ACC112 (cell line): ENCODE measurements at regions not wholly inside any gene's neighbourhood (a gene's known extent, or its start where the extent isn't known, plus 50 kb on each side); places are given as distances from the start of the nearest gene placed in this dataset.

Experiments
- H2AFZ ChIP-seq: fragments of 200-600 bp; sonication (generic); one replicate; pipeline ENCODE4 v1.6.0; 2017; ENCODE audit warnings: antibody characterized with exemption, low read length; ENCODE audit not compliant: unreplicated experiment
- H3K27ac ChIP-seq: fragments of 200-600 bp; sonication (generic); 2 replicates; pipeline ENCODE4 v1.5.1; 2014; ENCODE audit warnings: low read depth, mild to moderate bottlenecking, antibody characterized with exemption, low read length, moderate library complexity
- H3K27me3 ChIP-seq: fragments of 200-600 bp; sonication (generic); 2 replicates; pipeline ENCODE4 v1.6.1; 2014; ENCODE audit warnings: mild to moderate bottlenecking, antibody characterized with exemption, low read length, moderate library complexity, mixed read lengths; ENCODE audit not compliant: insufficient read depth
- H3K36me3 ChIP-seq: fragments of 200-600 bp; sonication (generic); 2 replicates; pipeline ENCODE4 v1.6.1; 2016; ENCODE audit warnings: mild to moderate bottlenecking, antibody characterized with exemption, low read length, moderate library complexity, mixed read lengths; ENCODE audit not compliant: insufficient read depth
- H3K4me1 ChIP-seq: fragments of 200-600 bp; sonication (generic); one replicate; pipeline ENCODE4 v1.6.1; 2016; ENCODE audit warnings: low read length, mixed read lengths; ENCODE audit not compliant: insufficient read depth, unreplicated experiment, control insufficient read depth
- H3K4me3 ChIP-seq: fragments of 200-600 bp; sonication (generic); 2 replicates; pipeline ENCODE4 v1.5.1; 2014; ENCODE audit warnings: mild to moderate bottlenecking, low read depth, low read length
- H3K79me2 ChIP-seq: fragments of 200-600 bp; sonication (generic); one replicate; pipeline ENCODE4 v1.6.0; 2016; ENCODE audit warnings: low read length; ENCODE audit not compliant: control insufficient read depth, unreplicated experiment, insufficient read depth

GRCh38 chr1:47575855-47576757 is 138.3 kb downstream of the FOXD2 start:
- Histone ChIP-seq H3K79me2 (no peaks in the 10 kb centered on the region), H3K4me3 (no peak overlapping the region), H3K4me1 (no peaks in the 10 kb centered on the region), H3K27me3 (peaks cover 34% of the 10 kb centered on the region), H2AFZ (no peak overlapping the region), H3K36me3 (no peaks in the 10 kb centered on the region), H3K27ac (no peak overlapping the region)

DNA sequence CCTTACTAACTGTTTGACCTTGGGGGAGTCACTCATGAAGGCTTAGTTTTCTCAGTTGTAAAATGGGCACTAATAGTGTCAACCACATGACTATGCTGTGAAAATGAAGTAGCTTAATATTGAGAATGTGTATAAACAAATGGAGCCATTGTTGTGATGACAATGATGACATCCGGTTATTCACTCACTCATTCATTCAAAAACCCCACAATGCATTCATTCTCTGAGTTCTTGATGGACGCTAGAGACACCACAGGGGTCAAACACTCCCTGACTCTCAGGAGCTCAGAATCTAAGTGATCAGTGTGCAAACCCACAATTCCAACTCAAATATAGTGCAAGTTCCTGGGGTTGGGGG is 138.9 kb downstream of the FOXD2 start:
- Histone ChIP-seq H3K79me2 (no peaks in the 10 kb centered on the region), H3K36me3 (no peaks in the 10 kb centered on the region), H3K4me3 (no peak overlapping the region), H3K4me1 (no peaks in the 10 kb centered on the region), H2AFZ (no peak overlapping the region), H3K27me3 (peaks cover 40% of the 10 kb centered on the region), H3K27ac (no peak overlapping the region)

- Histone ChIP-seq H3K27me3 (peaks cover 46% of the 10 kb centered on the region), H2AFZ (no peak overlapping the region), H3K79me2 (no peaks in the 10 kb centered on the region), H3K4me1 (no peaks in the 10 kb centered on the region), H3K36me3 (no peaks in the 10 kb centered on the region), H3K27ac (no peak overlapping the region), H3K4me3 (no peak overlapping the region)
Observed at GRCh38 chr1:47577303-47578025, 139.6 kb downstream of the FOXD2 start.

- Histone ChIP-seq H3K27ac (no peak overlapping the region), H2AFZ (no peak overlapping the region), H3K4me3 (no peak overlapping the region), H3K4me1 (no peaks in the 10 kb centered on the region), H3K27me3 (peaks cover 46% of the 10 kb centered on the region), H3K79me2 (no peaks in the 10 kb centered on the region), H3K36me3 (no peaks in the 10 kb centered on the region)
Observed at GRCh38 chr1:47578026-47578720, 140.3 kb downstream of the FOXD2 start.

DNA sequence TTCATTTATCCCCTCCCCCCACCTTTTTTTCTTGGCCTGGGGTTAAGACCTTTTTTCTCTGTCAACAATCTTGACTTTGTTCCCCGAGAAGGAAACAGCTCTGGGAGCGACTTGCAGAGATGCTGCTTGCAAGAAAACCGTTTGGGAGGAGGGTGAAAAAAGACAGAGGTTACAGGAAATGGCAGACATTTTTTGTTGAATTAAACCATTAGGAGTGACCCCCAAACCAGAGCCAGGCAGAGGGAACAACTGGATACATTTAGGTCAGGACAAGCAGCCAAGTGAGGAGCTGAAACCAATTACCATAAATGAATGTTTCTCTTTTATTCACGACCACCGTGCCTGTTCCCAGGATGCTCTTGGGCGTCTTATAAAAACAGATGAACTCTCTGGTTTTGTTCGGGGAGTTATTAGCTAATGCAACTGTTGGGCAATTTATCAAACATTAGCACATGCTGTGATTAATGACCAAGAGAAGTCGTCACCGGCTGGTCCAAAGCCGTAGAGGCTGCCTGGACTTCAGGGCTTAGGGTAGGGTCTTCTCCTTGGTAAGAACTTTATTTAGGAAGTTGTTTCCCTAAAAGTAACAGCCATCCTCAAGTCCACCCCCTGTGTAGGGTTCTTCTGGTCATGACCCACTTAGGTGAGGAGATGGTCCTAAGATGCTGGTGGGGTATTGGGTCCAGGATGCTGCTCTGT is 141.0 kb downstream of the FOXD2 start:
- H3K4me3 ChIP-seq, result no peak overlapping the region
- H3K27me3 ChIP-seq, result peaks cover 43% of the 10 kb centered on the region
- H2AFZ ChIP-seq, result no peak overlapping the region
- H3K79me2 ChIP-seq, result no peaks in the 10 kb centered on the region
- H3K4me1 ChIP-seq, result no peaks in the 10 kb centered on the region
- H3K27ac ChIP-seq, result no peak overlapping the region
- H3K36me3 ChIP-seq, result no peaks in the 10 kb centered on the region

- Histone ChIP-seq H3K4me1 (no peaks in the 10 kb centered on the region), H3K27me3 (peaks cover 42% of the 10 kb centered on the region)
Observed at GRCh38 chr1:47579809-47580208, 142.0 kb downstream of the FOXD2 start.

GRCh38 chr1:47580451-47580995 is 142.7 kb downstream of the FOXD2 start:
- H3K4me3 ChIP-seq, result no peak overlapping the region
- no peaks in the 10 kb centered on the region for H3K36me3 ChIP-seq
- no peak overlapping the region for H3K27ac ChIP-seq
- peaks cover 50% of the 10 kb centered on the region for H3K27me3 ChIP-seq
- no peak overlapping the region for H2AFZ ChIP-seq
- H3K79me2 ChIP-seq, result no peaks in the 10 kb centered on the region
- no peaks in the 10 kb centered on the region for H3K4me1 ChIP-seq

More at GRCh38 chr1:47579809-47580208, 142.0 kb downstream of the FOXD2 start:
- no peak overlapping the region for H3K27ac ChIP-seq
- H2AFZ ChIP-seq, result no peak overlapping the region
- H3K36me3 ChIP-seq, result no peaks in the 10 kb centered on the region
- H3K4me3 ChIP-seq, result no peak overlapping the region
- no peaks in the 10 kb centered on the region for H3K79me2 ChIP-seq

- Histone ChIP-seq H3K4me3 (no peak overlapping the region), H2AFZ (no peak overlapping the region), H3K27me3 (peaks cover 49% of the 10 kb centered on the region), H3K79me2 (no peaks in the 10 kb centered on the region), H3K4me1 (no peaks in the 10 kb centered on the region), H3K27ac (no peak overlapping the region), H3K36me3 (no peaks in the 10 kb centered on the region)
Observed at GRCh38 chr1:47582891-47583608, 145.2 kb downstream of the FOXD2 start.

DNA sequence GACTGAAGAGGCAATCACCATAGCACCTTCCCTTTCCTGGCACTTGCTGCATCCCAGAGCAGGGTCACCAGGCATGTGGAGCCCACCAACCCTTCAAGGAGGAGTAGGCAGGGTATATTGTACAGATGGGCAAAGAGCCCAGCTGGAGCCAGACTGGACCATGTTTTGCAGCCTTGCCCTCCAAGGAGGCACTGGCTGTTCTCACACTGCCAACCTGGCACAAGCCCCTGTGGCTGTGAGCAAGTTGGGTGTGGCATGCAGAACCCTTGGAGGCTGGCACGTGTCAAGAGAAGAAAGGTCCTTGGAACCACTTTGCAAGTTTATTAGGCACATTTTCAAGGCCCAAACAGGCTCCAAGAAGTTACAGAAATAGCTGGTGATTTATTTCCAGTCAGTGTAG is 146.4 kb downstream of the FOXD2 start:
- Histone ChIP-seq H3K27me3 (peaks cover 40% of the 10 kb centered on the region), H3K4me1 (no peaks in the 10 kb centered on the region), H3K36me3 (no peaks in the 10 kb centered on the region), H2AFZ (no peak overlapping the region), H3K27ac (no peak overlapping the region), H3K4me3 (no peak overlapping the region), H3K79me2 (no peaks in the 10 kb centered on the region)
